RWPE1 (cell line): ENCODE measurements at regions not wholly inside any gene's neighbourhood (a gene's known extent, or its start where the extent isn't known, plus 50 kb on each side); places are given as distances from the start of the nearest gene placed in this dataset.
"Not testable (repeated sequence)": the region's sequence is repeated elsewhere in the genome, so short reads cannot be mapped to it uniquely, and the experiment has no call there.

ENCODE experiments used
- CTCF ChIA-PET: fragments of 350-600 bp; sonication (Branson Sonifier 250); formaldehyde crosslinking; extraction: SDS; loops from one replicate; lab custom pipeline; 2021; lab: Yijun Ruan, JAX
- POLR2A ChIA-PET: fragments of 400-600 bp; formaldehyde crosslinking; extraction: SDS; loops from one replicate; lab custom pipeline; 2020; ENCODE audit warnings: antibody characterized with exemption; ENCODE audit not compliant: low non-redundant PET; lab: Yijun Ruan, JAX
- DNase-seq: peaks from one replicate; pipeline ENCODE4 v3.0.0; 2012; ENCODE audit warnings: low spot score
- H3K27ac ChIP-seq: fragments of 450-650 bp; 2 replicates; pipeline ENCODE4 v1.5.1; 2017
- CTCF ChIP-seq: fragments of 450-650 bp; conservative IDR thresholded peaks from 2 replicates; pipeline ENCODE4 v1.5.1; 2017; ENCODE audit warnings: low read depth, mild to moderate bottlenecking

GRCh38 chr12:61564466-61564865 is 695.7 kb upstream of the USP15 start:
- no peak overlapping the region for H3K27ac ChIP-seq
- DNase-seq: no peak
- TF ChIP-seq CTCF: no peak
- CTCF ChIA-PET: no interaction called here
- POLR2A ChIA-PET: no interaction called here

GRCh38 chr12:61566183-61566582 is 694.0 kb upstream of the USP15 start:
- no peak for TF ChIP-seq CTCF
- no peak overlapping the region for H3K27ac ChIP-seq
- POLR2A ChIA-PET: no interaction called here
- no peak for DNase-seq
- CTCF ChIA-PET: no interaction called here

GRCh38 chr12:61574339-61574738 is 685.9 kb upstream of the USP15 start:
- ChIA-PET CTCF (no interaction called here), POLR2A (no interaction called here)
- no peak overlapping the region for H3K27ac ChIP-seq
- DNase-seq: no peak
- no peak for TF ChIP-seq CTCF

- CTCF ChIA-PET: no interaction called here
- H3K27ac ChIP-seq: no peak overlapping the region
- POLR2A ChIA-PET: no interaction called here
- no peak for DNase-seq
- TF ChIP-seq CTCF: no peak
These were observed 675.3 kb upstream of the USP15 start for GRCh38 chr12:61584943-61585342.

- CTCF ChIA-PET, POLR2A ChIA-PET, DNase-seq, H3K27ac ChIP-seq: not testable (repeated sequence)
These were observed 669.3 kb upstream of the USP15 start for GRCh38 chr12:61590864-61591263.

- ChIA-PET POLR2A (no interaction called here), CTCF (no interaction called here)
- TF ChIP-seq CTCF: no peak
- H3K27ac ChIP-seq: no peak overlapping the region
- no peak for DNase-seq
These were observed 650.1 kb upstream of the USP15 start for GRCh38 chr12:61610143-61610542.

- CTCF ChIA-PET: interaction anchor here (0.6 kb wide), 1 partner anchor 571 kb away, joined by 4 read pairs; no protein-coding TSS in a partner anchor
- POLR2A ChIA-PET: no interaction called here
- no peak overlapping the region for H3K27ac ChIP-seq
- no peak for TF ChIP-seq CTCF
- no peak for DNase-seq
These were observed 630.5 kb upstream of the USP15 start for GRCh38 chr12:61629702-61630101.
